A549 (cell line): ENCODE measurements at regions not wholly inside any gene's neighbourhood (a gene's known extent, or its start where the extent isn't known, plus 50 kb on each side); places are given as distances from the start of the nearest gene placed in this dataset.

Experiments
- ATAC-seq, 2 experiments: fragments of 200-7000 bp in 1 of 2; fragments of >200 bp in 1 of 2; cut with Nextera tagmentation in 1 of 2; cut with Tn5 transposase in 1 of 2; 3 replicates each; pipeline versions ENCODE4 v1.8.0 to v1.9.1; 2018 to 2020; ENCODE audit warnings: mild to moderate bottlenecking in 1 of 2, moderate library complexity in 1 of 2
- CTCF ChIA-PET: fragments of 300-600 bp; sonication (Branson Sonifier 250); formaldehyde crosslinking; extraction: SDS; loops from one replicate; lab custom pipeline; 2021; ENCODE audit warnings: antibody characterized with exemption, inconsistent platforms; lab: Yijun Ruan, JAX
- POLR2A ChIA-PET: fragments of 350-600 bp; formaldehyde crosslinking; extraction: SDS; loops from one replicate; lab custom pipeline; 2021; ENCODE audit warnings: antibody characterized with exemption, inconsistent platforms; lab: Yijun Ruan, JAX
- DNase-seq, 2 experiments: peaks; one replicate each; pipeline versions ENCODE4 v3.0.0 to v3.0.0-alpha.2; 2011 to 2016; ENCODE audit warnings: low read depth in 1 of 2, low spot score in 1 of 2
- FAIRE-seq: peaks from 2 replicates; lab custom pipeline; 2011; peaks lifted over from hg19 to GRCh38; lab: Jason Lieb, UNC
- H3K27ac ChIP-seq, 2 experiments: fragments of >200 bp; sonication (Bioruptor Twin); formaldehyde crosslinking; 3 replicates each; pipeline ENCODE4 v1.5.1; 2016 to 2017
- H3K4me1 ChIP-seq: fragments of >200 bp; sonication (Bioruptor Twin); formaldehyde crosslinking; 3 replicates; pipeline ENCODE4 v1.6.1; 2016
- H3K4me2 ChIP-seq: fragments of >200 bp; sonication (Bioruptor Twin); formaldehyde crosslinking; 3 replicates; pipeline ENCODE4 v1.6.1; 2016
- H3K4me3 ChIP-seq: fragments of >200 bp; sonication (Bioruptor Twin); formaldehyde crosslinking; 3 replicates; pipeline ENCODE4 v1.5.1; 2016
- H3K9me3 ChIP-seq: fragments of >200 bp; sonication (Bioruptor Twin); formaldehyde crosslinking; 3 replicates; pipeline ENCODE4 v1.6.1; 2016
- CBX2 ChIP-seq: fragments of 200-600 bp; sonication (generic); IDR thresholded peaks from 2 replicates; pipeline ENCODE4 v1.6.1; 2016; ENCODE audit warnings: low read depth, mild to moderate bottlenecking, borderline replicate concordance
- CBX8 ChIP-seq: fragments of 200-600 bp; sonication (generic); IDR thresholded peaks from 2 replicates; pipeline ENCODE4 v1.6.1; 2016
- CEBPB ChIP-seq, 2 experiments: fragments of >200 bp in 1 of 2; sonication (Bioruptor Twin) in 1 of 2; formaldehyde crosslinking in 1 of 2; IDR thresholded peaks; 2 replicates each; pipeline ENCODE4 v1.6.1; 2012 to 2016
- CHD4 ChIP-seq: fragments of 200-600 bp; sonication (generic); IDR thresholded peaks from 2 replicates; pipeline ENCODE4 v1.6.1; 2016; ENCODE audit warnings: antibody characterized with exemption, mild to moderate bottlenecking, borderline replicate concordance
- EHF ChIP-seq: fragments of 250-450 bp; sonication (Bioruptor Pico); IDR thresholded peaks from 2 replicates; pipeline ENCODE4 v1.5.0; 2020; ENCODE audit warnings: mild to moderate bottlenecking
- EHMT2 ChIP-seq: fragments of 200-600 bp; sonication (generic); IDR thresholded peaks from 2 replicates; pipeline ENCODE4 v1.6.1; 2016; ENCODE audit warnings: antibody characterized with exemption, low read depth, mild to moderate bottlenecking, moderate library complexity
- FOXS1 ChIP-seq: fragments of 250-450 bp; sonication (Bioruptor Pico); IDR thresholded peaks from 2 replicates; pipeline ENCODE4 v1.5.0; 2020; ENCODE audit warnings: mild to moderate bottlenecking, moderate library complexity
- GATA3 ChIP-seq: IDR thresholded peaks from 2 replicates; pipeline ENCODE4 v1.6.1; 2012; ENCODE audit warnings: borderline replicate concordance
- HEYL ChIP-seq: fragments of 250-450 bp; sonication (Bioruptor Pico); IDR thresholded peaks from 2 replicates; pipeline ENCODE4 v1.8.0; 2021; ENCODE audit warnings: mild to moderate bottlenecking, moderate library complexity
- HOXB5 ChIP-seq: fragments of 250-450 bp; sonication (Bioruptor Pico); IDR thresholded peaks from 2 replicates; pipeline ENCODE4 v1.5.0; 2020; ENCODE audit warnings: mild to moderate bottlenecking, moderate library complexity
- JUN ChIP-seq, 2 experiments: fragments of >200 bp; sonication (Bioruptor Twin); formaldehyde crosslinking; IDR thresholded peaks; 2 replicates in 1 of 2; 3 replicates in 1 of 2; pipeline ENCODE4 v1.6.1; 2016 to 2017
- KDM1A ChIP-seq: fragments of 200-600 bp; sonication (generic); IDR thresholded peaks from 2 replicates; pipeline ENCODE4 v1.6.1; 2016; ENCODE audit warnings: low read depth, mild to moderate bottlenecking
- KDM5A ChIP-seq: fragments of 200-600 bp; sonication (generic); IDR thresholded peaks from 2 replicates; pipeline ENCODE4 v1.6.1; 2016; ENCODE audit warnings: antibody characterized with exemption, mild to moderate bottlenecking
- MAFK ChIP-seq: fragments of 450-650 bp; IDR thresholded peaks from 2 replicates; pipeline ENCODE4 v1.6.1; 2014; ENCODE audit not compliant: partially characterized antibody
- NPAS2 ChIP-seq: fragments of 250-450 bp; sonication (Bioruptor Pico); IDR thresholded peaks from 2 replicates; pipeline ENCODE4 v1.8.0; 2022; ENCODE audit warnings: mild to moderate bottlenecking, moderate library complexity, borderline replicate concordance
- RAD21 ChIP-seq, 2 experiments: fragments of >200 bp in 1 of 2; sonication (Bioruptor Twin) in 1 of 2; formaldehyde crosslinking in 1 of 2; IDR thresholded peaks in 1 of 2; conservative IDR thresholded peaks in 1 of 2; 2 replicates in 1 of 2; 3 replicates in 1 of 2; pipeline ENCODE4 v1.6.1; 2012 to 2018; ENCODE audit warnings: inconsistent platforms in 1 of 2
- RFX5 ChIP-seq: fragments of 450-650 bp; IDR thresholded peaks from 2 replicates; pipeline ENCODE4 v1.7.1; 2014; ENCODE audit warnings: antibody characterized with exemption, mild to moderate bottlenecking, moderate library complexity
- SMC3 ChIP-seq: fragments of >200 bp; sonication (Bioruptor Twin); formaldehyde crosslinking; IDR thresholded peaks from 3 replicates; pipeline ENCODE4 v1.6.1; 2018; ENCODE audit warnings: inconsistent platforms
- SREBF2 ChIP-seq: fragments of 450-650 bp; IDR thresholded peaks from 2 replicates; pipeline ENCODE4 v1.6.1; 2014; ENCODE audit warnings: mild to moderate bottlenecking, moderate library complexity
- ZC3H11A ChIP-seq: fragments of 450-650 bp; IDR thresholded peaks from 2 replicates; pipeline ENCODE4 v1.6.1; 2014; ENCODE audit warnings: antibody characterized with exemption, mild to moderate bottlenecking
- ZFP36 ChIP-seq: fragments of 450-650 bp; IDR thresholded peaks from 2 replicates; pipeline ENCODE4 v1.6.1; 2014; ENCODE audit warnings: borderline replicate concordance; ENCODE audit not compliant: partially characterized antibody
- ZNF302 ChIP-seq: fragments of 250-450 bp; sonication (Bioruptor Pico); IDR thresholded peaks from 2 replicates; pipeline ENCODE4 v1.9.0; 2021; ENCODE audit warnings: inconsistent platforms, mild to moderate bottlenecking, moderate library complexity
- WGBS: methylation state at CpG from one replicate; pipeline ENCODE4 v1.1.6; 2017; ENCODE audit errors: missing lambda C conversion rate; 5-methylcytosine and 5-hydroxymethylcytosine counted together
- TF ChIP-seq, protein P1 (sequence below): fragments of >200 bp; sonication (Bioruptor Twin); formaldehyde crosslinking; IDR thresholded peaks from 3 replicates; pipeline ENCODE4 v1.6.1; 2016
- TF ChIP-seq, protein P2 (sequence below): fragments of >200 bp; sonication (Bioruptor Twin); formaldehyde crosslinking; IDR thresholded peaks from 3 replicates; pipeline ENCODE4 v1.5.1; 2016

DNA sequence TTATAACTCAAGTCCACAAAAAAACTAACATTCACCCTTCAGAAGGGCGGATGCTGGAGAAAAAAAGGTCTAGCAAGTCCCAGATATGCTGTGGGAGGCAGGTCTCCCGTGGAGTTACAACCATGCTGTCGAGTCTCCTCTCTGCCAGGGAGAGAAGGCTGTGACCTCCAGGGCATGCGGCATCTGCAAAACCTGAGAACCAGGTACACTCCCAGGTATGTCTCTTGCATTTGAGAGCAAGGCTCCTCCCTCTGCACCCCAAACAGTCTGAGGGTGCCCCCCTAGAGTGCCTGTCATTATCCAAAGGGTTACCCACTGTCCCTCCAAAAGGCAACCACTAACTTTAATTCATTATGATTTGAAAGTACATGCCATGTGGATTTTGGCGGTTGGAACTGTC is 134.0 kb downstream of the IRX2 start:
- H3K9me3 ChIP-seq: no peaks in the 10 kb centered on the region
- TF ChIP-seq SMC3 (no peak), CBX2 (no peak), ZC3H11A (no peak), HEYL (CRISPR knock-in tag) (no peak), RFX5 (no peak)
- TF ChIP-seq, protein P1, sequence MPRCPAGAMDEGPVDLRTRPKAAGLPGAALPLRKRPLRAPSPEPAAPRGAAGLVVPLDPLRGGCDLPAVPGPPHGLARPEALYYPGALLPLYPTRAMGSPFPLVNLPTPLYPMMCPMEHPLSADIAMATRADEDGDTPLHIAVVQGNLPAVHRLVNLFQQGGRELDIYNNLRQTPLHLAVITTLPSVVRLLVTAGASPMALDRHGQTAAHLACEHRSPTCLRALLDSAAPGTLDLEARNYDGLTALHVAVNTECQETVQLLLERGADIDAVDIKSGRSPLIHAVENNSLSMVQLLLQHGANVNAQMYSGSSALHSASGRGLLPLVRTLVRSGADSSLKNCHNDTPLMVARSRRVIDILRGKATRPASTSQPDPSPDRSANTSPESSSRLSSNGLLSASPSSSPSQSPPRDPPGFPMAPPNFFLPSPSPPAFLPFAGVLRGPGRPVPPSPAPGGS: no peak
- H3K4me1 ChIP-seq: no peaks in the 10 kb centered on the region
- no peak overlapping the region for H3K4me2 ChIP-seq
- no peak overlapping the region for H3K4me3 ChIP-seq
- no peak for DNase-seq
- WGBS: 22% methylated on average over 5 of the region's 5 CpGs
- no peak for ATAC-seq
- H3K27ac ChIP-seq: no peak overlapping the region
- ChIA-PET POLR2A (no interaction called here), CTCF (no interaction called here)
- FAIRE-seq: no peak

DNA sequence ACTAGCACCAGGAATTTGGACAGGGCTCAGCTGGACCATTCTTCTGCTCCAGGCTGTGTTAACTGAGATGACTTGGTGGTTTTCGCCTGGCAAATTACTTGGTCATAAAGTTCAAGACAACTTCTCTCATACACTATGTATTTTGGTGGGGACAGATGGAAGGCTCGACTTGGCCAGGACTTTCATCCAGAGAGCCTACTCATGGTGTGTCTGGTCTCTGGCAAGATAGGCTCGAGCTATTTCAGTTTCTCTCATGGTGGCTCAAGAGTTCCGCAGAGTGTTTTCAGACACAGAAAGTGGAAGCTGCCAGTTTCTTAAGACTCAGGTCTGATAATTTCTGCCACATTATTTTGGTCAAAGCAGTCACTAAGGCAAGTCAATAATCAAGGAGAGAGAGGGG is 135.6 kb downstream of the IRX2 start:
- no peak overlapping the region for H3K27ac ChIP-seq
- no peaks in the 10 kb centered on the region for H3K4me1 ChIP-seq
- ATAC-seq (no peak), FAIRE-seq (no peak), DNase-seq (no peak)
- POLR2A ChIA-PET: no interaction called here
- H3K9me3 ChIP-seq: no peaks in the 10 kb centered on the region
- 14% methylated on average over 4 of the region's 4 CpGs for WGBS
- no peak overlapping the region for H3K4me3 ChIP-seq
- CTCF ChIA-PET: interaction anchor here (2.0 kb wide), 1 partner anchor 10 kb away, joined by 5 read pairs; no protein-coding TSS in a partner anchor
- TF ChIP-seq SREBF2: no peak
- TF ChIP-seq KDM5A: no peak
- TF ChIP-seq ZNF302 (CRISPR knock-in tag): no peak
- no peak for TF ChIP-seq RAD21 (conservative IDR thresholded peaks at IDR 0.05 in 1 of 2, IDR thresholded peaks at IDR 0.05 in 1 of 2)
- TF ChIP-seq EHF (CRISPR knock-in tag): no peak
- H3K4me2 ChIP-seq: no peak overlapping the region

DNA sequence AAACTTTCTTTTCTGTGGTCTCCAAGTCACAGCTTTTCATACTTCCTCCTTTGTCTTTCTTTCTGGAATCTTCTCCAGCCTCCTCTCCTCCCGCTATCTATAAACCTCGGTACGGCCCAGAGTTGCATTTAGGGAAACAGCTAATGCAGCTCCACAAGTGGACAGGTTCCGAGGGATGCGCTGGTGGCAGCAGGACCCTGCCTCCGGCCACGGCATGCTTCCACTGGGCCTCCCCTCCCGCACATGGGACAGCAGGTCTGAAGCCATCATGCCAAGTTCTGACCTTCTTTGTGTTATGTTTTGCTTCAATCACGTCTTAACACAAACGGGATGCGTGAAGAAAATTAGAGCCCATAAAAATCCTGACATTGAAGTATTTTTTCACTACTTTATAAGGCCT is 136.9 kb downstream of the IRX2 start:
- TF ChIP-seq RFX5 (no peak), HOXB5 (no peak), MAFK (no peak), KDM1A (no peak)
- Histone ChIP-seq H3K4me3 (no peak overlapping the region), H3K27ac (no peak overlapping the region), H3K4me2 (no peak overlapping the region), H3K4me1 (no peaks in the 10 kb centered on the region), H3K9me3 (no peaks in the 10 kb centered on the region)
- ATAC-seq (no peak), DNase-seq (no peak), FAIRE-seq (no peak)
- ChIA-PET CTCF (interaction anchor here (2.0 kb wide), 1 partner anchor 11 kb away, joined by 5 read pairs; no protein-coding TSS in a partner anchor), POLR2A (no interaction called here)
- 14% methylated on average over 11 of the region's 11 CpGs for WGBS

DNA sequence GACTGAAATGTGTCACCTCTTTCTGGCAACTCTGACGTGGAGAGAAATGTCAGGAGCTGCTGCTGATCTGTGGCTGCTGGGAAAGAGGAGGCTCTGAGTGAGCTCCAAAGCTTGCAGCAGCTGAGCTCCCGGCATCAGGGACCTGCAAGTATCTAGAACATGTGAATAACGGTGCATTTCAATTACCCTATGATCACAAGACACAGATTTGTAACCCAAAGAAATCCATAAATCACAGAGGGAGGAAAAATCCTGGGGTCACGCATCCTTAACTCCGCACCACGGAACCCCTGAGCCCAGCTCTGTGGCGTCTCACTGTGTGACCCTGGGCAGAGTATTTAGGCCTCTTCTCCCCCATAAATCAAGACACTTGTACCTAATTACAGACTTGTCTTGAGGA is 139.8 kb downstream of the IRX2 start:
- H3K4me1 ChIP-seq: no peaks in the 10 kb centered on the region
- no peak overlapping the region for H3K27ac ChIP-seq
- FAIRE-seq (no peak), ATAC-seq (no peak), DNase-seq (no peak)
- ChIA-PET POLR2A (no interaction called here), CTCF (no interaction called here)
- WGBS: 33% methylated on average over 7 of the region's 7 CpGs
- no peak overlapping the region for H3K4me2 ChIP-seq
- no peak overlapping the region for H3K4me3 ChIP-seq
- TF ChIP-seq ZNF302 (CRISPR knock-in tag) (no peak), EHMT2 (no peak), GATA3 (no peak), ZFP36 (no peak), ZC3H11A (no peak)
- no peaks in the 10 kb centered on the region for H3K9me3 ChIP-seq

DNA sequence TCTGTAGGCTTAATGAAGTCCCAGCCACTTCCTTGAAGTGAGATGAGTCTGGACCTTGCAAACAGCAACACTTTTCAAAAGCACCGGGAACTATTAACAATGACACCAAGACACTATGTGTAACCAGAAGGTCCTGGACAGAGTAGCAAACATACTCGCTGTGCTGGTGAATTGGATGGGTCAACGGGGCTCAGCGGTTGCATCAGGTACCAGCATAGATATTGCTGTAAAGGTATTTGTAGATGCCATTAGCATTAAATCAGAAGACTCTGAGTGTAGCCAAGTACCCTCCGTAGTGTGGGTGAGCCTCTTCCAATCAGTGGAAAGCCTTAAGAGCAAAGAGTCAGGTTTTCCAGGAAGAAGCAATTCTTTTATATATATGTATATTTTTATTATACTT is 140.5 kb downstream of the IRX2 start:
- no peak for FAIRE-seq
- no peak for ATAC-seq
- H3K4me2 ChIP-seq: no peak overlapping the region
- TF ChIP-seq ZNF302 (CRISPR knock-in tag) (no peak), CHD4 (no peak), GATA3 (no peak), CBX8 (no peak), CEBPB (IDR thresholded peaks at IDR 0.05) (no peak), FOXS1 (no peak), KDM1A (no peak), NPAS2 (CRISPR knock-in tag) (no peak), SREBF2 (no peak), JUN (IDR thresholded peaks at IDR 0.05) (no peak), KDM5A (no peak)
- TF ChIP-seq, protein P2, sequence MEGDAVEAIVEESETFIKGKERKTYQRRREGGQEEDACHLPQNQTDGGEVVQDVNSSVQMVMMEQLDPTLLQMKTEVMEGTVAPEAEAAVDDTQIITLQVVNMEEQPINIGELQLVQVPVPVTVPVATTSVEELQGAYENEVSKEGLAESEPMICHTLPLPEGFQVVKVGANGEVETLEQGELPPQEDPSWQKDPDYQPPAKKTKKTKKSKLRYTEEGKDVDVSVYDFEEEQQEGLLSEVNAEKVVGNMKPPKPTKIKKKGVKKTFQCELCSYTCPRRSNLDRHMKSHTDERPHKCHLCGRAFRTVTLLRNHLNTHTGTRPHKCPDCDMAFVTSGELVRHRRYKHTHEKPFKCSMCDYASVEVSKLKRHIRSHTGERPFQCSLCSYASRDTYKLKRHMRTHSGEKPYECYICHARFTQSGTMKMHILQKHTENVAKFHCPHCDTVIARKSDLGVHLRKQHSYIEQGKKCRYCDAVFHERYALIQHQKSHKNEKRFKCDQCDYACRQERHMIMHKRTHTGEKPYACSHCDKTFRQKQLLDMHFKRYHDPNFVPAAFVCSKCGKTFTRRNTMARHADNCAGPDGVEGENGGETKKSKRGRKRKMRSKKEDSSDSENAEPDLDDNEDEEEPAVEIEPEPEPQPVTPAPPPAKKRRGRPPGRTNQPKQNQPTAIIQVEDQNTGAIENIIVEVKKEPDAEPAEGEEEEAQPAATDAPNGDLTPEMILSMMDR: no peak
- TF ChIP-seq, protein P1: no peak
- DNase-seq: no peak
- no peaks in the 10 kb centered on the region for H3K9me3 ChIP-seq
- ChIA-PET POLR2A (no interaction called here), CTCF (no interaction called here)
- 10% methylated on average over 5 of the region's 5 CpGs for WGBS
- no peaks in the 10 kb centered on the region for H3K4me1 ChIP-seq
- H3K27ac ChIP-seq: no peak overlapping the region
- H3K4me3 ChIP-seq: no peak overlapping the region
